HG02571 (cell line): ENCODE measurements at regions not wholly inside any gene's neighbourhood (a gene's known extent, or its start where the extent isn't known, plus 50 kb on each side); places are given as distances from the start of the nearest gene placed in this dataset.
"Not testable (repeated sequence)": the region's sequence is repeated elsewhere in the genome, so short reads cannot be mapped to it uniquely, and the experiment has no call there.

Experiments
- ATAC-seq: cut with Tn5 transposase; IDR thresholded peaks from one replicate; pipeline ENCODE4 v1.9.1; 2021; ENCODE audit warnings: mild to moderate bottlenecking, moderate library complexity; ENCODE audit not compliant: unreplicated experiment

- no peak for ATAC-seq
Measured at GRCh38 chr3:176106380-176106779, 1090.9 kb downstream of the TBL1XR1 start.

DNA sequence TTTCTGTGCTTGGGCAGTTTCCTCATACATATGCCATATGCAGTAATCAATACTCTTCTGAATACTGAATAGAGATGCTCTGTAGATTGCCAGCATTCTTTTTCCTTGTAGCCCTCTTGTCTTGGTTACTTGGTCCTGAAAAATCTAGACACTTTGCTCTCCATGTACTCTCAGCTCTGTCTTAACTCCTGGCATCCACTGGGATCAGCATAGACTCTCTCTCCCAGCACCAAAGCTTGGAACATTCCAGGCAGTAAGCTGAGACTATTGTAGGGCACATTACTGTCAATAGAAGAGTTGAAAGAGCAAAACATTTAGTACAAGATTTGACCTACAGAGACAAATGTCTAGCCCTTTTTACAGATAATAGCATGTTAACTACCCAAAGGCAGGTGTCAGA lies 1100.3 kb downstream of the TBL1XR1 start:
- ATAC-seq, result no peak

GRCh38 chr3:176093892-176094291 lies 1103.4 kb downstream of the TBL1XR1 start:
- not testable (repeated sequence) for ATAC-seq

- ATAC-seq, result no peak
Measured at GRCh38 chr3:176090727-176091126, 1106.6 kb downstream of the TBL1XR1 start.

GRCh38 chr3:176088962-176089383 lies 1108.3 kb downstream of the TBL1XR1 start:
- ATAC-seq, result no peak

GRCh38 chr3:176087066-176087697 lies 1110.1 kb downstream of the TBL1XR1 start:
- ATAC-seq, result no peak

GRCh38 chr3:176079785-176080184 lies 1117.5 kb downstream of the TBL1XR1 start:
- no peak for ATAC-seq

- ATAC-seq, result no peak
Measured at GRCh38 chr3:176078906-176079305, 1118.4 kb downstream of the TBL1XR1 start.

DNA sequence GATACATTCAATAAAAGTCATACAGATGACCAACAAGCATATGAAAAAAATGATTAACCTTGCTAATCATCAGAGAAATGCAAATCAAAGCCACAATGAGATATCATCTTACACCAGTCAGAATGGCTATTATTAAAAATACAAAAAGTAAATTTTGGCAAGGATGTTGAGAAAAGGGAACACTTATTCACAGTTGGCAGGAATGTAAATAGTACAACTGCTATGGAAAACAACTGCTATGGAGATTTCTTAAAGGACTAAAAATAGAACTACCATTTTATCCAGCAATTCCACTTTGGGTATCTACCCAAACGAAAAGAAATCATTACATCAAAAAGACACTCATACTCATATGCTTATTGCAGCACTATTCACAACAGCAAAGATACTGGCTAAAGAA lies 1121.8 kb downstream of the TBL1XR1 start:
- no peak for ATAC-seq

- no peak for ATAC-seq
Measured at GRCh38 chr3:176075046-176075445, 1122.2 kb downstream of the TBL1XR1 start.

GRCh38 chr3:176074096-176074495 lies 1123.2 kb downstream of the TBL1XR1 start:
- ATAC-seq, result no peak

DNA sequence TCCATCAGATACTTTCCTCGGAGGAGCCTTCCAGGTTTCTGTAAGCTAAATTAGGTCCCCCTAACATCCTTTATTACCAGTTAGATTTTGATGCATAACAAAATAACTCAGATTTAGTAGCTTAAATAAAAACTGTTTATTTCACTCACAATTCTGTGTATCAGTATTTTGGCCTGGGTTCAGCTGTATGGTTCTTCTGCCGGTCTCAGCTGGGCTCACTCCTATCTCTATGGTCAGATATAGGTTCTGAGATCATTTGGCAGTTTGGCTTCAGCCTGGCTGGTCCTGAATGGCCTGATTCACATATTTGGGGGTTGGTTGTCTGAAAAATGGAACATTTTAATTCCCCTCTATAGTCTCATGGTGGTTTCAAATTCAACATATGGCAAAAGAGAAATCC lies 1125.3 kb downstream of the TBL1XR1 start:
- ATAC-seq, result no peak

DNA sequence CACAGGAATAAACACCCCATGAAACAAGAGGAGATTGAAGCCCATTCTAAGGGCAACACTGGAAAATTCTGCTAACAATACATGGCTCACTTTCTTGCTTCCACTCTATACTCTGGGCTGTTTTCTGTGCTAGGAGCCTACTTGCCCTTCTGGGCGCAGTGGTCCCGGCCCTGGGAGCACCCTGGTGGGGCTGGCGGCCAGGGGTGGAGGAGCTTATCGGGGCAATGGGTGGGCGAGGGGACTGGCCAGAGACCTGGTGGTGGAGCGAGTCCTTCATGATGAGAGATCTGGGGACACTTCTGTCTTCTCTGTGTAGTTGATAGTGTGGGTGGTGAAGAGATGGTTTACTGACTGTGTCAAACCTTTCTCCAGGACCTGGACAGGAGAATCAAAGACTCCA lies 1128.5 kb downstream of the TBL1XR1 start:
- no peak for ATAC-seq

DNA sequence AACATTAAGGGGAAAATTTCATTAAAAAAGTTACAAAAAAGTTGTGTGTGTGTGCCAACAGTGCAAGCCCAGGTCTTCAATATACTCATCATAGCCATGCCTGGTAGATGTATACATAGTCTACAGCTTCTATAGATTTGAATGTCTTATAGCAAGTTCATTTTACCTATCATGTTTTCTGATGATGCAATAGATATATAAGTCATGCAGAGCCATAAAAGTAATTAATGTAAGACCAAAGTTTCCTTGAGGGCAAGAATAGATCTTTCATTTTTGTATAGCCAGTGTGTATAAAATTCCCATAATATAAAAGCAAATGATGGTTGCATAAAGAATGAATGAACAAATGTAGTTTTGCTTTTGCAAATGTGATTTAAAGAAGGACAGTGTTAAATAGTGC lies 1138.4 kb downstream of the TBL1XR1 start:
- ATAC-seq, result no peak

- no peak for ATAC-seq
Measured at GRCh38 chr3:176055836-176056235, 1141.4 kb downstream of the TBL1XR1 start.

- no peak for ATAC-seq
Measured at GRCh38 chr3:176051766-176052165, 1145.5 kb downstream of the TBL1XR1 start.

GRCh38 chr3:176046703-176047102 lies 1150.6 kb downstream of the TBL1XR1 start:
- ATAC-seq, result no peak

DNA sequence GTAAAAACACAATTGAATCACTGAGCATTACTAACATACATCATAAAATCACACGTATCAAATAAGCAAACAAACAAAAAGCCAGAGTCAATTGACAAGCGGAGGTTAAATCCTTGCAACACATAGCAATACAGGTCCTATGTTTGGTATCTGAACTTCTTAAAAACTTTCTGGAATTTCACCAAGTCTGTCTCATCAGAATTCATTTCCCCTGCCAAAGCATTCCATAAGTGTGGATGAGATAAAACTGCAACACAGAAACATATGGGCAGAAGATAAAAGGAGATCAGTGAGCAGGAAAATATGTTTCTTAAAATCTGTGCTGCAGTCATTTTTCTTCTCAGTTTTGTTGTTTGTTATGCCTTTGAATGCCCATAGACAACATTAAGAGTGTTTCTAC lies 1155.5 kb downstream of the TBL1XR1 start:
- ATAC-seq, result no peak

GRCh38 chr3:176041185-176041584 lies 1156.1 kb downstream of the TBL1XR1 start:
- no peak for ATAC-seq

DNA sequence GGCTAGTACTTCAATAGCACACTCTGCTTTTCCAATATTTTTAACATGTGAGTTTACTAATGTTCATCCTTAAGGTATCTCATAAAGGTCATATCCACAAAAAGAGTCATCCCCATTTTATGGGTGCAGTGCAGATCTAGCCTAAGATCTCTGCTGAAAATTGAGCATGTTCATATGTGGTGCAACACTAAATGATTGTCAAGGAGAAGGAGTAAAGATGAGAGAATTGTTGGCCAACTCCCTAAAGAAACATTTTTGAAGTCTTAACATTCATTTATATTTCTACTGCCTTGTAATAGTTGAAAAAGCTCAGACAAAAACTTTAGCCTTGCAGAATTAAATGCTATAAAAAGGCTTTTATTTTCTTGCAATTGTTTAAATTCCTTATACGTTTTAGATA lies 1159.6 kb downstream of the TBL1XR1 start:
- ATAC-seq, result no peak

- no peak for ATAC-seq
Measured at GRCh38 chr3:176032043-176032442, 1165.2 kb downstream of the TBL1XR1 start.

DNA sequence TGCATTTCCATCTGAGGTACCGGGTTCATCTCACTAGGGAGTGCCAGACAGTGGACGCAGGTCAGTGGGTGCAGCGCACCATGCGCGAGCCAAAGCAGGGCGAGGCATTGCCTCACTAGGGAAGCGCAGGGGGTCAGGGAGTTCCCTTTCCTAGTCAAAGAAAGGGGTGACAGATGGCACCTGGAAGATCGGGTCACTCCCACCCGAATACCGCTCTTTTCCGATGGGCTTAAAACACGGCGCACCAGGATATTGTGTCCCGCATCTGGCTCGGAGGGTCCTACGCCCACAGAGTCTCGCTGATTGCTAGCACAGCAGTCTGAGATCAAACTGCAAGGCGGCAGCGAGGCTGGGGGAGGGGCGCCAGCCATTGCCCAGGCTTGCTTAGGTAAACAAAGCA lies 1157.1 kb downstream of the NAALADL2 start:
- ATAC-seq, result not testable (repeated sequence)

- not testable (repeated sequence) for ATAC-seq
Measured at GRCh38 chr3:176015228-176015627, 1156.1 kb downstream of the NAALADL2 start.
